GM23248 (cell line): ENCODE measurements at regions not wholly inside any gene's neighbourhood (a gene's known extent, or its start where the extent isn't known, plus 50 kb on each side); places are given as distances from the start of the nearest gene placed in this dataset.

Source experiments
- DNase-seq: peaks from one replicate; pipeline ENCODE4 v3.0.0-alpha.2; 2015
- H2AFZ ChIP-seq: fragments of 200-600 bp; sonication (generic); 2 replicates; pipeline ENCODE4 v1.6.1; 2016; ENCODE audit warnings: antibody characterized with exemption
- H3F3A ChIP-seq: fragments of 200-600 bp; sonication (generic); 2 replicates; pipeline ENCODE4 v1.6.1; 2016; ENCODE audit warnings: mild to moderate bottlenecking, antibody characterized with exemption, mixed run types; ENCODE audit not compliant: insufficient read depth
- H3K27ac ChIP-seq: fragments of 200-600 bp; sonication (generic); 2 replicates; pipeline ENCODE4 v1.5.1; 2016; ENCODE audit warnings: mild to moderate bottlenecking
- H3K27me3 ChIP-seq: fragments of 200-600 bp; sonication (generic); replicated peaks from 2 replicates; pipeline ENCODE4 v1.6.1; 2016; ENCODE audit warnings: mild to moderate bottlenecking; ENCODE audit not compliant: insufficient read depth
- H3K36me3 ChIP-seq: fragments of 200-600 bp; sonication (generic); 2 replicates; pipeline ENCODE4 v1.6.1; 2016; ENCODE audit warnings: low read depth, mild to moderate bottlenecking
- H3K4me1 ChIP-seq: fragments of 200-600 bp; sonication (generic); 2 replicates; pipeline ENCODE4 v1.6.1; 2016; ENCODE audit warnings: mild to moderate bottlenecking; ENCODE audit not compliant: insufficient read depth
- H3K4me2 ChIP-seq: fragments of 200-600 bp; sonication (generic); one replicate; pipeline ENCODE4 v1.6.1; 2016; ENCODE audit warnings: mild to moderate bottlenecking; ENCODE audit not compliant: unreplicated experiment
- H3K4me3 ChIP-seq: fragments of 200-600 bp; sonication (generic); 2 replicates; pipeline ENCODE4 v1.5.1; 2016; ENCODE audit warnings: mild to moderate bottlenecking
- H3K79me2 ChIP-seq: fragments of 200-600 bp; sonication (generic); 2 replicates; pipeline ENCODE4 v1.6.1; 2016; ENCODE audit warnings: mild to moderate bottlenecking; ENCODE audit not compliant: insufficient read depth
- H3K9ac ChIP-seq: fragments of 200-600 bp; sonication (generic); 2 replicates; pipeline ENCODE4 v1.6.1; 2016; ENCODE audit warnings: mild to moderate bottlenecking
- H3K9me2 ChIP-seq: fragments of 200-600 bp; sonication (generic); 2 replicates; pipeline ENCODE4 v1.6.1; 2016; ENCODE audit warnings: mixed run types, mild to moderate bottlenecking, moderate library complexity; ENCODE audit not compliant: insufficient read depth
- H3K9me3 ChIP-seq: fragments of 200-600 bp; sonication (generic); one replicate; pipeline ENCODE4 v1.6.1; 2017; ENCODE audit warnings: low read depth
- H4K20me1 ChIP-seq: fragments of 200-600 bp; sonication (generic); 2 replicates; pipeline ENCODE4 v1.6.0; 2016; ENCODE audit not compliant: insufficient read depth
- EZH2 ChIP-seq: fragments of 200-600 bp; sonication (generic); IDR thresholded peaks from 2 replicates; pipeline ENCODE4 v1.6.1; 2018; ENCODE audit warnings: antibody characterized with exemption, mild to moderate bottlenecking; ENCODE audit not compliant: insufficient read depth, poor library complexity, severe bottlenecking
- EZH2phosphoT487 ChIP-seq: fragments of 200-600 bp; sonication (generic); IDR thresholded peaks from 2 replicates; pipeline ENCODE4 v1.6.1; 2018; ENCODE audit warnings: antibody characterized with exemption, moderate library complexity, mild to moderate bottlenecking, low read depth; ENCODE audit not compliant: insufficient read depth
- WGBS, 2 experiments: methylation state at CpG; one replicate each; pipeline ENCODE4 v1.1.6; 2015 to 2017; ENCODE audit warnings: low lambda C conversion rate in 2 of 2, low coverage in 1 of 2; ENCODE audit errors: missing lambda C conversion rate in 2 of 2; 5-methylcytosine and 5-hydroxymethylcytosine counted together
- in situ Hi-C: fragments of 300-500 bp; cut with MboI; formaldehyde crosslinking; loops from 2 replicates; pipeline ENCODE4 v1.15.0; 2020

GRCh38 chr7:42405782-42406181 lies 168.8 kb upstream of the GLI3 start:
- no peaks in the 10 kb centered on the region for H3K27me3 ChIP-seq
- no peaks in the 10 kb centered on the region for H3K79me2 ChIP-seq
- no peaks in the 10 kb centered on the region for H3K9me2 ChIP-seq
- no peak overlapping the region for H3K27ac ChIP-seq
- no peaks in the 10 kb centered on the region for H3K9me3 ChIP-seq
- H4K20me1 ChIP-seq = no peaks in the 10 kb centered on the region
- H3K9ac ChIP-seq = no peak overlapping the region
- H3F3A ChIP-seq = no peaks in the 10 kb centered on the region
- H2AFZ ChIP-seq = no peak overlapping the region
- 84 to 89% methylated on average over 1 of the region's 1 CpG for WGBS, 2 experiments
- in situ Hi-C loops = no loop called here
- no peak overlapping the region for H3K4me2 ChIP-seq
- H3K4me3 ChIP-seq = no peak overlapping the region
- no peak for DNase-seq
- no peaks in the 10 kb centered on the region for H3K4me1 ChIP-seq
- TF ChIP-seq EZH2 (no peak), EZH2phosphoT487 (no peak)
- no peaks in the 10 kb centered on the region for H3K36me3 ChIP-seq

- H4K20me1 ChIP-seq = no peaks in the 10 kb centered on the region
- no peaks in the 10 kb centered on the region for H3K9me3 ChIP-seq
- H3K27me3 ChIP-seq = no peaks in the 10 kb centered on the region
- no peaks in the 10 kb centered on the region for H3K9me2 ChIP-seq
- no peaks in the 10 kb centered on the region for H3K4me1 ChIP-seq
- DNase-seq = no peak
- no peak overlapping the region for H3K9ac ChIP-seq
- H3F3A ChIP-seq = no peaks in the 10 kb centered on the region
- WGBS, 2 experiments = 67 to 100% methylated on average over 1 of the region's 1 CpG
- H3K4me3 ChIP-seq = no peak overlapping the region
- H3K36me3 ChIP-seq = no peaks in the 10 kb centered on the region
- no peak overlapping the region for H3K27ac ChIP-seq
- no peaks in the 10 kb centered on the region for H3K79me2 ChIP-seq
- in situ Hi-C loops = no loop called here
- H3K4me2 ChIP-seq = no peak overlapping the region
- no peak for TF ChIP-seq EZH2phosphoT487
- TF ChIP-seq EZH2 = no peak
- H2AFZ ChIP-seq = no peak overlapping the region
These were observed 166.8 kb upstream of the GLI3 start for GRCh38 chr7:42403831-42404230.

GRCh38 chr7:42400961-42401360 lies 164.0 kb upstream of the GLI3 start:
- Histone ChIP-seq H3F3A (no peaks in the 10 kb centered on the region), H4K20me1 (no peaks in the 10 kb centered on the region), H3K27me3 (no peaks in the 10 kb centered on the region), H3K9ac (no peak overlapping the region), H3K4me2 (no peak overlapping the region), H3K4me1 (no peaks in the 10 kb centered on the region), H3K9me2 (no peaks in the 10 kb centered on the region), H2AFZ (no peak overlapping the region), H3K9me3 (no peaks in the 10 kb centered on the region), H3K4me3 (no peak overlapping the region), H3K36me3 (no peaks in the 10 kb centered on the region), H3K79me2 (no peaks in the 10 kb centered on the region), H3K27ac (no peak overlapping the region)
- DNase-seq = no peak
- TF ChIP-seq EZH2phosphoT487 (no peak), EZH2 (no peak)
- in situ Hi-C loops = no loop called here
- 76 to 78% methylated on average over 7 of the region's 7 CpGs for WGBS, 2 experiments

GRCh38 chr7:42400211-42400772 lies 163.3 kb upstream of the GLI3 start:
- H3F3A ChIP-seq = no peaks in the 10 kb centered on the region
- no peak overlapping the region for H3K4me2 ChIP-seq
- TF ChIP-seq EZH2 (no peak), EZH2phosphoT487 (no peak)
- H2AFZ ChIP-seq = no peak overlapping the region
- H3K9me2 ChIP-seq = no peaks in the 10 kb centered on the region
- no peak overlapping the region for H3K27ac ChIP-seq
- no peak for DNase-seq
- no peaks in the 10 kb centered on the region for H3K9me3 ChIP-seq
- no peaks in the 10 kb centered on the region for H3K36me3 ChIP-seq
- H4K20me1 ChIP-seq = no peaks in the 10 kb centered on the region
- no peaks in the 10 kb centered on the region for H3K79me2 ChIP-seq
- no peak overlapping the region for H3K4me3 ChIP-seq
- H3K4me1 ChIP-seq = no peaks in the 10 kb centered on the region
- in situ Hi-C loops = no loop called here
- WGBS, 2 experiments = 89 to 93% methylated on average over 4 of the region's 4 CpGs
- no peaks in the 10 kb centered on the region for H3K27me3 ChIP-seq
- no peak overlapping the region for H3K9ac ChIP-seq

GRCh38 chr7:42395607-42396006 lies 158.6 kb upstream of the GLI3 start:
- H4K20me1 ChIP-seq = no peaks in the 10 kb centered on the region
- no peak overlapping the region for H3K4me3 ChIP-seq
- no peaks in the 10 kb centered on the region for H3K9me3 ChIP-seq
- H3K9me2 ChIP-seq = no peaks in the 10 kb centered on the region
- in situ Hi-C loops = no loop called here
- H3K9ac ChIP-seq = no peak overlapping the region
- H2AFZ ChIP-seq = no peak overlapping the region
- H3K4me1 ChIP-seq = no peaks in the 10 kb centered on the region
- H3F3A ChIP-seq = no peaks in the 10 kb centered on the region
- no peak for DNase-seq
- H3K27me3 ChIP-seq = no peaks in the 10 kb centered on the region
- H3K27ac ChIP-seq = no peak overlapping the region
- no peak for TF ChIP-seq EZH2phosphoT487
- no peak for TF ChIP-seq EZH2
- H3K79me2 ChIP-seq = no peaks in the 10 kb centered on the region
- H3K36me3 ChIP-seq = no peaks in the 10 kb centered on the region
- H3K4me2 ChIP-seq = no peak overlapping the region
